ENCODE measurements at regions not wholly inside any gene's neighbourhood (a gene's known extent, or its start where the extent isn't known, plus 50 kb on each side); places are given as distances from the start of the nearest gene placed in this dataset.

GRCh38 chr3:178297740-178298139, 238.5 kb upstream of the KCNMB2 start:
- no peak for TF ChIP-seq CTCF (conservative IDR thresholded peaks at IDR 0.05; ENCODE audit: low read depth, low read length)
- no peak for TF ChIP-seq EZH2 (IDR thresholded peaks at IDR 0.05; ENCODE audit: borderline replicate concordance, low read depth, low read length, poor library complexity, severe bottlenecking)

All from A673 (cell line).